Endothelial cell of umbilical vein (primary cell): ENCODE measurements at regions not wholly inside any gene's neighbourhood (a gene's known extent, or its start where the extent isn't known, plus 50 kb on each side); places are given as distances from the start of the nearest gene placed in this dataset.

Experiments
- CTCF ChIP-seq, 2 donors: IDR thresholded peaks; 1 replicate in 1 of 2; 2 replicates in 1 of 2; pipeline ENCODE4 v1.5.1; 2011; ENCODE audit warnings: low read length in 2 of 2, mild to moderate bottlenecking in 2 of 2, moderate library complexity in 2 of 2, control low read depth in 1 of 2, inconsistent platforms in 1 of 2, low read depth in 1 of 2; ENCODE audit not compliant: insufficient read depth in 1 of 2; ENCODE audit errors: extremely low read depth in 1 of 2
- EZH2 ChIP-seq: IDR thresholded peaks from 2 replicates; pipeline ENCODE4 v1.6.1; 2012; ENCODE audit warnings: borderline replicate concordance, low read depth, mild to moderate bottlenecking, moderate library complexity, low read length, inconsistent platforms; ENCODE audit not compliant: severe bottlenecking
- FOS ChIP-seq: IDR thresholded peaks from 2 replicates; pipeline ENCODE4 v1.6.1; 2011; ENCODE audit warnings: mild to moderate bottlenecking, low read length, moderate library complexity, borderline replicate concordance; ENCODE audit not compliant: insufficient read depth
- GATA2 ChIP-seq: IDR thresholded peaks from 2 replicates; pipeline ENCODE4 v1.7.0; 2011; ENCODE audit warnings: low read depth, mild to moderate bottlenecking, moderate library complexity, mixed read lengths, low read length; ENCODE audit not compliant: insufficient read length, insufficient read depth
- MYC ChIP-seq: IDR thresholded peaks from one replicate; pipeline ENCODE4 v1.6.1; 2011; ENCODE audit warnings: mild to moderate bottlenecking, low read depth, low read length
- POLR2A ChIP-seq: IDR thresholded peaks from 2 replicates; pipeline ENCODE4 v1.6.1; 2012; ENCODE audit warnings: low read depth, mild to moderate bottlenecking, control low read depth, low read length

DNA sequence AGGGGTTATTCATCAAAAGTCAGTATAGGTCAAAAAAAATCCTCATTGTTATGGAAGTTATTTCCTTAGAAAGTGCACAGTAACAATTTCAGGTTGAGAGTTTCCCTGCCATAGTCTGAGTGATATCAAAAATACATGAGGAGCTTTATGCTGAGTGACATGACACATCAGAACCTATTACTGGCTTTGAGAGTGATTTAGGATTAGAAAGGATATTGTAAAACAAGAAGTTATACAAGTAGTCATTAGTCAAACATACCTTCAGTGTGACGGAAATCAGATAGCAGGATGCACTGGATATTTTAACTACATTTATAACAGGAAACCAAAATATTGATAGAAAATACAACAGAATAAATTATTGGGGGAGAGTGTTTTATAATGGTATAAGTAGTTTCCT is 471.1 kb downstream of the VGLL3 start:
- TF ChIP-seq CTCF (IDR thresholded peaks at IDR 0.05; ENCODE audit: extremely low read depth in 1 of 2, insufficient read depth in 1 of 2, low read depth in 1 of 2, low read length in 2 of 2) = no peak
- TF ChIP-seq FOS = no peak
- no peak for TF ChIP-seq GATA2
- no peak for TF ChIP-seq POLR2A
- no peak for TF ChIP-seq MYC
- no peak for TF ChIP-seq EZH2
